ENCODE measurements at regions not wholly inside any gene's neighbourhood (a gene's known extent, or its start where the extent isn't known, plus 50 kb on each side); places are given as distances from the start of the nearest gene placed in this dataset.
"Not testable (repeated sequence)": the region's sequence is repeated elsewhere in the genome, so short reads cannot be mapped to it uniquely, and the experiment has no call there.

- H3K4me3 ChIP-seq, result no peak overlapping the region
- TF ChIP-seq EZH2 (IDR thresholded peaks at IDR 0.05) (no peak), CTCF (IDR thresholded peaks at IDR 0.05) (no peak), EZH2phosphoT487 (IDR thresholded peaks at IDR 0.05) (no peak)
- H2AFZ ChIP-seq (replicated peaks), result no peak overlapping the region
- H3K9ac ChIP-seq, result no peak overlapping the region
- H3K27ac ChIP-seq, result no peak overlapping the region
- H3K9me3 ChIP-seq (ENCODE audit: low read depth), result no peaks in the 10 kb centered on the region
- Mint-ChIP-seq H3K4me1 (no peaks in the 10 kb centered on the region), H3K27ac (no peak overlapping the region), H3K9me3 (no peaks in the 10 kb centered on the region), H3K27me3 (ENCODE audit: insufficient read depth, low read depth) (no peaks in the 10 kb centered on the region), H3K4me3 (no peak overlapping the region), H3K36me3 (no peaks in the 10 kb centered on the region)
- H3K4me1 ChIP-seq, result no peaks in the 10 kb centered on the region
- no peaks in the 10 kb centered on the region for H4K20me1 ChIP-seq (ENCODE audit: low read depth)
- H3K36me3 ChIP-seq, result no peaks in the 10 kb centered on the region
- H3K27me3 ChIP-seq, result no peaks in the 10 kb centered on the region
- DNase-seq (ENCODE audit: low spot score), result no peak
- no peaks in the 10 kb centered on the region for H3F3A ChIP-seq (ENCODE audit: low read depth)
- H3K4me2 ChIP-seq, result no peak overlapping the region
- H3K79me2 ChIP-seq (ENCODE audit: low read depth), result no peaks in the 10 kb centered on the region
Observed at GRCh38 chr2:34159901-34160300, 560.8 kb upstream of the FAM98A start.

DNA sequence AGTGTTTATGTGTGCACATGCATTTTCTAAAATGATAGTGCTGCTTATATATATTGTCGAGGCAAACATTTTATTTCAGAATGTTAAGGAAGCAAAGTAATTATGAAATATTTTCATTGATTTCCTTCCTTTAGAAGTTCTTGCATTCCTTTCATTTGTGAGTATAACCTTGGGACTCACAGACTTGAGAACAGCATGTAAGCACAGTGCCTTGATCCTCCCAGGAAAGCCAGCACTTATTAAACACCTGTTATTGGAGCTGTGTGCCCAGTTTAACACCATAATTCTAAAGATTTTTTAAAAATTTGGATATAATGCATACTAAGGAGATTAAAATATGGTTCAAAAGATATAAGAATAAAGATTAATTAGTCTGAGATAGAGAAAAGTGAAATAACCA lies 554.4 kb upstream of the FAM98A start:
- no peak overlapping the region for H3K27ac ChIP-seq
- no peaks in the 10 kb centered on the region for H3K27me3 Mint-ChIP-seq (ENCODE audit: insufficient read depth, low read depth)
- H3K4me3 Mint-ChIP-seq, result no peak overlapping the region
- no peaks in the 10 kb centered on the region for H3K36me3 ChIP-seq
- H3K4me1 Mint-ChIP-seq, result no peaks in the 10 kb centered on the region
- H3F3A ChIP-seq (ENCODE audit: low read depth), result no peaks in the 10 kb centered on the region
- no peak overlapping the region for H3K9ac ChIP-seq
- H2AFZ ChIP-seq (replicated peaks), result no peak overlapping the region
- no peak for DNase-seq (ENCODE audit: low spot score)
- H3K27ac Mint-ChIP-seq, result no peak overlapping the region
- H3K9me3 ChIP-seq (ENCODE audit: low read depth), result no peaks in the 10 kb centered on the region
- TF ChIP-seq EZH2phosphoT487 (IDR thresholded peaks at IDR 0.05) (no peak), CTCF (IDR thresholded peaks at IDR 0.05) (no peak), EZH2 (IDR thresholded peaks at IDR 0.05) (no peak)
- no peak overlapping the region for H3K4me2 ChIP-seq
- H3K36me3 Mint-ChIP-seq, result no peaks in the 10 kb centered on the region
- peaks cover 2% of the 10 kb centered on the region for H3K9me3 Mint-ChIP-seq
- no peaks in the 10 kb centered on the region for H3K79me2 ChIP-seq (ENCODE audit: low read depth)
- H3K4me1 ChIP-seq, result no peaks in the 10 kb centered on the region
- no peaks in the 10 kb centered on the region for H3K27me3 ChIP-seq
- no peaks in the 10 kb centered on the region for H4K20me1 ChIP-seq (ENCODE audit: low read depth)
- no peak overlapping the region for H3K4me3 ChIP-seq

GRCh38 chr2:34147780-34148179 lies 548.7 kb upstream of the FAM98A start:
- peaks cover 2% of the 10 kb centered on the region for H3K36me3 Mint-ChIP-seq
- no peak overlapping the region for H3K4me3 ChIP-seq
- no peak overlapping the region for H3K9ac ChIP-seq
- DNase-seq (ENCODE audit: low spot score), result no peak
- peaks cover 3% of the 10 kb centered on the region for H3K9me3 ChIP-seq (ENCODE audit: low read depth)
- H4K20me1 ChIP-seq (ENCODE audit: low read depth), result no peaks in the 10 kb centered on the region
- H3K4me1 Mint-ChIP-seq, result no peaks in the 10 kb centered on the region
- TF ChIP-seq EZH2phosphoT487 (IDR thresholded peaks at IDR 0.05) (no peak), CTCF (IDR thresholded peaks at IDR 0.05) (no peak), EZH2 (IDR thresholded peaks at IDR 0.05) (no peak)
- H3K27ac Mint-ChIP-seq, result no peak overlapping the region
- H3F3A ChIP-seq (ENCODE audit: low read depth), result no peaks in the 10 kb centered on the region
- H3K4me3 Mint-ChIP-seq, result no peak overlapping the region
- peaks cover 6% of the 10 kb centered on the region for H3K9me3 Mint-ChIP-seq
- H2AFZ ChIP-seq (replicated peaks), result no peak overlapping the region
- H3K27me3 Mint-ChIP-seq (ENCODE audit: insufficient read depth, low read depth), result no peaks in the 10 kb centered on the region
- H3K36me3 ChIP-seq, result no peaks in the 10 kb centered on the region
- no peak overlapping the region for H3K27ac ChIP-seq
- H3K27me3 ChIP-seq, result no peaks in the 10 kb centered on the region
- no peak overlapping the region for H3K4me2 ChIP-seq
- no peaks in the 10 kb centered on the region for H3K4me1 ChIP-seq
- no peaks in the 10 kb centered on the region for H3K79me2 ChIP-seq (ENCODE audit: low read depth)

DNA sequence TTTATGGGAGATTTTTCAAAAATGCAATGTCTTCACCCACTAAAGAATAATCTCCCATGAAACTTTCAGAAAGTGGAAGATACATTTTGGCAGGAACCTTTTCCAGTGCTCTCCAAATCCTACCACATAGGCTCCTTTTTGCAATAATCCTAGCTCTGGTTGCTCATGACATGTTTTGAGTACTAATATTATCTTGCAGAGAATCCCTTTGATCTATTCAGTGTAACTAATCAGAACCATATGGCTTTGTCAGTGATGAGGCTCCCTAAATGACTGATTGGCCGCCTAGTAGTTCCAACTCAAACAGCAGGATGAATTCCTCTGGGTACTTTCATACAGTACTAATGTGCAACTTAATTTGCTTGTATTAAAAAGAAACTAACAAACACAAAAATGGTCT lies 544.0 kb upstream of the FAM98A start:
- Histone ChIP-seq H3K9ac (no peak overlapping the region), H3F3A (ENCODE audit: low read depth) (no peaks in the 10 kb centered on the region), H3K27me3 (no peaks in the 10 kb centered on the region), H3K36me3 (no peaks in the 10 kb centered on the region), H3K9me3 (ENCODE audit: low read depth) (peaks cover 3% of the 10 kb centered on the region), H3K4me1 (no peaks in the 10 kb centered on the region), H3K4me3 (no peak overlapping the region), H4K20me1 (ENCODE audit: low read depth) (no peaks in the 10 kb centered on the region), H3K79me2 (ENCODE audit: low read depth) (no peaks in the 10 kb centered on the region), H3K4me2 (no peak overlapping the region), H3K27ac (no peak overlapping the region), H2AFZ (replicated peaks) (no peak overlapping the region)
- no peak overlapping the region for H3K4me3 Mint-ChIP-seq
- no peaks in the 10 kb centered on the region for H3K27me3 Mint-ChIP-seq (ENCODE audit: insufficient read depth, low read depth)
- peaks cover 2% of the 10 kb centered on the region for H3K36me3 Mint-ChIP-seq
- H3K27ac Mint-ChIP-seq, result no peak overlapping the region
- peaks cover 6% of the 10 kb centered on the region for H3K9me3 Mint-ChIP-seq
- no peaks in the 10 kb centered on the region for H3K4me1 Mint-ChIP-seq
- DNase-seq (ENCODE audit: low spot score), result no peak
- TF ChIP-seq CTCF (IDR thresholded peaks at IDR 0.05), result no peak
- no peak for TF ChIP-seq EZH2 (IDR thresholded peaks at IDR 0.05)
- TF ChIP-seq EZH2phosphoT487 (IDR thresholded peaks at IDR 0.05), result no peak

GRCh38 chr2:34142531-34143008 lies 543.5 kb upstream of the FAM98A start:
- H3F3A ChIP-seq (ENCODE audit: low read depth); H4K20me1 ChIP-seq (ENCODE audit: low read depth); H3K27ac ChIP-seq; H3K4me3 Mint-ChIP-seq; H2AFZ ChIP-seq (replicated peaks); H3K4me1 Mint-ChIP-seq; H3K27me3 ChIP-seq; H3K4me3 ChIP-seq; H3K27ac Mint-ChIP-seq; H3K79me2 ChIP-seq (ENCODE audit: low read depth); H3K4me1 ChIP-seq; H3K36me3 ChIP-seq; H3K9ac ChIP-seq; H3K9me3 Mint-ChIP-seq; DNase-seq (ENCODE audit: low spot score); H3K9me3 ChIP-seq (ENCODE audit: low read depth); H3K36me3 Mint-ChIP-seq; H3K4me2 ChIP-seq; H3K27me3 Mint-ChIP-seq (ENCODE audit: insufficient read depth, low read depth): not testable (repeated sequence)

Measured in neural progenitor cell (in vitro differentiated cells).